Liver (tissue), 3 donors: ENCODE measurements at regions not wholly inside any gene's neighbourhood (a gene's known extent, or its start where the extent isn't known, plus 50 kb on each side); places are given as distances from the start of the nearest gene placed in this dataset.

Experiments
- JUND ChIP-seq, 2 donors: IDR thresholded peaks; 2 replicates each; pipeline ENCODE4 v1.6.1; 2016; ENCODE audit warnings: antibody characterized with exemption in 2 of 2
- RAD21 ChIP-seq, 2 donors: IDR thresholded peaks; 2 replicates each; pipeline ENCODE4 v1.6.1; 2016; ENCODE audit warnings: antibody characterized with exemption in 2 of 2, mild to moderate bottlenecking in 2 of 2
- TAF1 ChIP-seq: conservative IDR thresholded peaks from 2 replicates; pipeline ENCODE4 v1.6.1; 2016; ENCODE audit warnings: antibody characterized with exemption, mild to moderate bottlenecking
- TF ChIP-seq, protein P1 (sequence below): IDR thresholded peaks from 2 replicates; pipeline ENCODE4 v1.6.1; 2016; ENCODE audit warnings: antibody characterized with exemption, mild to moderate bottlenecking
- TF ChIP-seq, protein P2 (sequence below): IDR thresholded peaks from 2 replicates; pipeline ENCODE4 v1.6.1; 2016; ENCODE audit warnings: antibody characterized with exemption
- TF ChIP-seq, protein P3 (sequence below): fragments of 150-350 bp; IDR thresholded peaks from 2 replicates; pipeline ENCODE4 v1.5.1; 2017; ENCODE audit warnings: improper control_type of control experiment, low read depth, low read length; ENCODE audit not compliant: missing input control
- TF ChIP-seq, protein P4 (sequence below): IDR thresholded peaks from 2 replicates; pipeline ENCODE4 v1.6.1; 2016; ENCODE audit warnings: antibody characterized with exemption
- donor health status: healthy.
- donor health status: healthy.

DNA sequence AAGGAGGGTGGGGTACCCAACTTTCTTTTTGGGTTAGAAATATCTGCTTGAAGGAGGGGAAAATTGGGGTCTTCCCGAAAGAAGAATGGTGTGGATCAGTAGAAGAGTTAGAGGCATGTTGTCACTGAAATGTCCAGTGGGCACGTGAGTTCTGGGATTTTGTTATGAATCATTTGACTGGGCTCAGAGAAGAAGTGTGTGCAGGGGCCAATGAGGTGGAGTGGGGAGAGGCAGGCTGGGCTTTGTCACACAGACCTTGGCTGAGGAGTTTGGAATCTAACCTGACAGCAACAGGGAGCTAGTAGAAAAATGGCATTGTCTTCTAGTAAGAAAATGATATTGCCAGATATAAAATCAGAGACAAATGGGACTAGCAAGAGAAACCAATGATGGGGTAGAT lies 436.8 kb downstream of the MFSD1 start:
- TF ChIP-seq, protein P1, sequence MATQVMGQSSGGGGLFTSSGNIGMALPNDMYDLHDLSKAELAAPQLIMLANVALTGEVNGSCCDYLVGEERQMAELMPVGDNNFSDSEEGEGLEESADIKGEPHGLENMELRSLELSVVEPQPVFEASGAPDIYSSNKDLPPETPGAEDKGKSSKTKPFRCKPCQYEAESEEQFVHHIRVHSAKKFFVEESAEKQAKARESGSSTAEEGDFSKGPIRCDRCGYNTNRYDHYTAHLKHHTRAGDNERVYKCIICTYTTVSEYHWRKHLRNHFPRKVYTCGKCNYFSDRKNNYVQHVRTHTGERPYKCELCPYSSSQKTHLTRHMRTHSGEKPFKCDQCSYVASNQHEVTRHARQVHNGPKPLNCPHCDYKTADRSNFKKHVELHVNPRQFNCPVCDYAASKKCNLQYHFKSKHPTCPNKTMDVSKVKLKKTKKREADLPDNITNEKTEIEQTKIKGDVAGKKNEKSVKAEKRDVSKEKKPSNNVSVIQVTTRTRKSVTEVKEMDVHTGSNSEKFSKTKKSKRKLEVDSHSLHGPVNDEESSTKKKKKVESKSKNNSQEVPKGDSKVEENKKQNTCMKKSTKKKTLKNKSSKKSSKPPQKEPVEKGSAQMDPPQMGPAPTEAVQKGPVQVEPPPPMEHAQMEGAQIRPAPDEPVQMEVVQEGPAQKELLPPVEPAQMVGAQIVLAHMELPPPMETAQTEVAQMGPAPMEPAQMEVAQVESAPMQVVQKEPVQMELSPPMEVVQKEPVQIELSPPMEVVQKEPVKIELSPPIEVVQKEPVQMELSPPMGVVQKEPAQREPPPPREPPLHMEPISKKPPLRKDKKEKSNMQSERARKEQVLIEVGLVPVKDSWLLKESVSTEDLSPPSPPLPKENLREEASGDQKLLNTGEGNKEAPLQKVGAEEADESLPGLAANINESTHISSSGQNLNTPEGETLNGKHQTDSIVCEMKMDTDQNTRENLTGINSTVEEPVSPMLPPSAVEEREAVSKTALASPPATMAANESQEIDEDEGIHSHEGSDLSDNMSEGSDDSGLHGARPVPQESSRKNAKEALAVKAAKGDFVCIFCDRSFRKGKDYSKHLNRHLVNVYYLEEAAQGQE: no peak
- TF ChIP-seq, protein P2, sequence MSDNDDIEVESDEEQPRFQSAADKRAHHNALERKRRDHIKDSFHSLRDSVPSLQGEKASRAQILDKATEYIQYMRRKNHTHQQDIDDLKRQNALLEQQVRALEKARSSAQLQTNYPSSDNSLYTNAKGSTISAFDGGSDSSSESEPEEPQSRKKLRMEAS: no peak
- TF ChIP-seq TAF1 (no peak), RAD21 (IDR thresholded peaks at IDR 0.05) (no peak), JUND (IDR thresholded peaks at IDR 0.05) (no peak)
- TF ChIP-seq, protein P3, sequence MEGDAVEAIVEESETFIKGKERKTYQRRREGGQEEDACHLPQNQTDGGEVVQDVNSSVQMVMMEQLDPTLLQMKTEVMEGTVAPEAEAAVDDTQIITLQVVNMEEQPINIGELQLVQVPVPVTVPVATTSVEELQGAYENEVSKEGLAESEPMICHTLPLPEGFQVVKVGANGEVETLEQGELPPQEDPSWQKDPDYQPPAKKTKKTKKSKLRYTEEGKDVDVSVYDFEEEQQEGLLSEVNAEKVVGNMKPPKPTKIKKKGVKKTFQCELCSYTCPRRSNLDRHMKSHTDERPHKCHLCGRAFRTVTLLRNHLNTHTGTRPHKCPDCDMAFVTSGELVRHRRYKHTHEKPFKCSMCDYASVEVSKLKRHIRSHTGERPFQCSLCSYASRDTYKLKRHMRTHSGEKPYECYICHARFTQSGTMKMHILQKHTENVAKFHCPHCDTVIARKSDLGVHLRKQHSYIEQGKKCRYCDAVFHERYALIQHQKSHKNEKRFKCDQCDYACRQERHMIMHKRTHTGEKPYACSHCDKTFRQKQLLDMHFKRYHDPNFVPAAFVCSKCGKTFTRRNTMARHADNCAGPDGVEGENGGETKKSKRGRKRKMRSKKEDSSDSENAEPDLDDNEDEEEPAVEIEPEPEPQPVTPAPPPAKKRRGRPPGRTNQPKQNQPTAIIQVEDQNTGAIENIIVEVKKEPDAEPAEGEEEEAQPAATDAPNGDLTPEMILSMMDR: no peak
- TF ChIP-seq, protein P4, sequence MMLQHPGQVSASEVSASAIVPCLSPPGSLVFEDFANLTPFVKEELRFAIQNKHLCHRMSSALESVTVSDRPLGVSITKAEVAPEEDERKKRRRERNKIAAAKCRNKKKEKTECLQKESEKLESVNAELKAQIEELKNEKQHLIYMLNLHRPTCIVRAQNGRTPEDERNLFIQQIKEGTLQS: no peak
